T-helper 2 cell (primary cell): ENCODE measurements at regions not wholly inside any gene's neighbourhood (a gene's known extent, or its start where the extent isn't known, plus 50 kb on each side); places are given as distances from the start of the nearest gene placed in this dataset.
"Not testable (repeated sequence)": the region's sequence is repeated elsewhere in the genome, so short reads cannot be mapped to it uniquely, and the experiment has no call there.

Source experiments
- DNase-seq, 5 experiments: peaks; one replicate each; pipeline versions ENCODE4 v3.0.0 to v3.0.0-alpha.2; 2012 to 2022

GRCh38 chr7:56449762-56450161, 333.5 kb upstream of the NUPR2 start:
- no peak for DNase-seq

- no peak for DNase-seq
Measured at GRCh38 chr7:56447864-56448693, 331.9 kb upstream of the NUPR2 start.

GRCh38 chr7:56420528-56420927, 304.3 kb upstream of the NUPR2 start:
- DNase-seq: not testable (repeated sequence)

GRCh38 chr7:56375173-56375572, 259.0 kb upstream of the NUPR2 start:
- no peak for DNase-seq

GRCh38 chr7:56374666-56375065, 258.4 kb upstream of the NUPR2 start:
- DNase-seq: not testable (repeated sequence)

GRCh38 chr7:56373314-56373713, 257.1 kb upstream of the NUPR2 start:
- peak in 4 of 5 experiments; percentile 15 to 77 (median 48) for DNase-seq

- DNase-seq: peak in 3 of 5 experiments; percentile 31 to 37 (median 36)
Measured at GRCh38 chr7:56371792-56372191, 255.6 kb upstream of the NUPR2 start.

GRCh38 chr7:56370208-56370872, 254.1 kb upstream of the NUPR2 start:
- not testable (repeated sequence) for DNase-seq

- not testable (repeated sequence) for DNase-seq
Measured at GRCh38 chr7:56367914-56368313, 251.7 kb upstream of the NUPR2 start.

GRCh38 chr7:56367411-56367810, 251.2 kb upstream of the NUPR2 start:
- peak in 2 of 5 experiments; percentile 19 to 20 for DNase-seq

GRCh38 chr7:56366701-56367100, 250.5 kb upstream of the NUPR2 start:
- not testable (repeated sequence) for DNase-seq

- not testable (repeated sequence) for DNase-seq
Measured at GRCh38 chr7:56352576-56352975, 236.4 kb upstream of the NUPR2 start.

GRCh38 chr7:56351181-56351580, 235.0 kb upstream of the NUPR2 start:
- DNase-seq: not testable (repeated sequence)

GRCh38 chr7:56348311-56348710, 232.1 kb upstream of the NUPR2 start:
- not testable (repeated sequence) for DNase-seq

- DNase-seq: not testable (repeated sequence)
Measured at GRCh38 chr7:56328327-56328726, 212.1 kb upstream of the NUPR2 start.

GRCh38 chr7:56290548-56290947, 174.3 kb upstream of the NUPR2 start:
- DNase-seq: no peak

GRCh38 chr7:56287429-56288138, 171.4 kb upstream of the NUPR2 start:
- DNase-seq: no peak

GRCh38 chr7:56256108-56256507, 139.9 kb upstream of the NUPR2 start:
- no peak for DNase-seq

- no peak for DNase-seq
Measured at GRCh38 chr7:56250135-56250534, 133.9 kb upstream of the NUPR2 start.

GRCh38 chr7:56229631-56230030, 113.4 kb upstream of the NUPR2 start:
- no peak for DNase-seq

- no peak for DNase-seq
Measured at GRCh38 chr7:56222866-56223265, 106.6 kb upstream of the NUPR2 start.

- no peak for DNase-seq
Measured at GRCh38 chr7:56219017-56219416, 102.8 kb upstream of the NUPR2 start.

- no peak for DNase-seq
Measured at GRCh38 chr7:56218510-56218909, 102.3 kb upstream of the NUPR2 start.
